CD8-positive, alpha-beta memory T cell (primary cell): ENCODE measurements at regions not wholly inside any gene's neighbourhood (a gene's known extent, or its start where the extent isn't known, plus 50 kb on each side); places are given as distances from the start of the nearest gene placed in this dataset.

Source experiments
- CTCF ChIA-PET: fragments of 350-600 bp; sonication (Branson Sonifier 250); formaldehyde crosslinking; loops from one replicate; lab custom pipeline; 2021; ENCODE audit warnings: antibody characterized with exemption; lab: Charles Lee
- POLR2A ChIA-PET: fragments of 350-600 bp; sonication (Branson Sonifier 250); formaldehyde crosslinking; loops from one replicate; lab custom pipeline; 2021; ENCODE audit warnings: antibody characterized with exemption; lab: Charles Lee
- DNase-seq, 5 donors: peaks; one replicate each; pipeline versions ENCODE4 v3.0.0 to v3.0.0-alpha.2; 2020 to 2022; ENCODE audit warnings: mixed read lengths in 1 of 5
- H3K27ac ChIP-seq: one replicate; pipeline ENCODE4 v1.7.0; 2013; ENCODE audit warnings: low read depth, mild to moderate bottlenecking, low read length, moderate library complexity
- H3K27me3 ChIP-seq: 2 replicates; pipeline ENCODE4 v1.7.0; 2013; ENCODE audit warnings: low read length, mild to moderate bottlenecking; ENCODE audit not compliant: insufficient read depth, poor library complexity, severe bottlenecking
- H3K36me3 ChIP-seq: 2 replicates; pipeline ENCODE4 v1.7.0; 2013; ENCODE audit warnings: mild to moderate bottlenecking, low read length, moderate library complexity; ENCODE audit not compliant: insufficient read depth
- H3K4me1 ChIP-seq: 2 replicates; pipeline ENCODE4 v1.7.0; 2013; ENCODE audit warnings: mild to moderate bottlenecking, low read length, moderate library complexity; ENCODE audit not compliant: insufficient read depth
- H3K4me3 ChIP-seq: 2 replicates; pipeline ENCODE4 v1.7.0; 2013; ENCODE audit warnings: mild to moderate bottlenecking, low read length
- H3K9me3 ChIP-seq: 2 replicates; pipeline ENCODE4 v1.7.0; 2013; ENCODE audit warnings: mild to moderate bottlenecking, low read length
- H3K27ac Mint-ChIP-seq, 8 donors: one replicate each; pipeline ENCODE4 v1.8.0; 2020 to 2021; ENCODE audit warnings: mixed read lengths in 8 of 8, mild to moderate bottlenecking in 6 of 8, inconsistent platforms in 3 of 8, moderate library complexity in 3 of 8
- H3K27me3 Mint-ChIP-seq, 2 donors: one replicate each; pipeline ENCODE4 v1.8.0; 2020 to 2021; ENCODE audit warnings: mixed read lengths in 2 of 2, mild to moderate bottlenecking in 1 of 2, moderate library complexity in 1 of 2
- H3K36me3 Mint-ChIP-seq, 3 donors: one replicate each; pipeline ENCODE4 v1.8.0; 2020 to 2021; ENCODE audit warnings: mixed read lengths in 3 of 3, inconsistent platforms in 1 of 3, mild to moderate bottlenecking in 1 of 3
- H3K4me1 Mint-ChIP-seq, 3 donors: one replicate each; pipeline ENCODE4 v1.8.0; 2020 to 2021; ENCODE audit warnings: mixed read lengths in 3 of 3, inconsistent platforms in 1 of 3, mild to moderate bottlenecking in 1 of 3
- H3K4me3 Mint-ChIP-seq, 7 donors: one replicate each; pipeline ENCODE4 v1.8.0; 2020 to 2021; ENCODE audit warnings: mixed read lengths in 7 of 7, mild to moderate bottlenecking in 6 of 7, moderate library complexity in 4 of 7, inconsistent platforms in 2 of 7
- H3K9me3 Mint-ChIP-seq, 5 donors: one replicate each; pipeline ENCODE4 v1.8.0; 2020 to 2022; ENCODE audit warnings: mixed read lengths in 5 of 5, mild to moderate bottlenecking in 3 of 5, moderate library complexity in 2 of 5, inconsistent platforms in 1 of 5

- no peaks in the 10 kb centered on the region for H3K4me1 ChIP-seq
- H3K9me3 Mint-ChIP-seq: peaks cover 2 to 12% (median 3%) of the 10 kb centered on the region in 5 donors
- no peaks in the 10 kb centered on the region for H3K9me3 ChIP-seq
- DNase-seq: no peak
- ChIA-PET CTCF (no interaction called here), POLR2A (no interaction called here)
- H3K27ac Mint-ChIP-seq: no peak overlapping the region
- H3K4me3 ChIP-seq: no peak overlapping the region
- H3K4me3 Mint-ChIP-seq: no peak overlapping the region
- no peaks in the 10 kb centered on the region for H3K27me3 ChIP-seq
- H3K27me3 Mint-ChIP-seq: no peaks in the 10 kb centered on the region
- no peaks in the 10 kb centered on the region for H3K36me3 ChIP-seq
- H3K36me3 Mint-ChIP-seq: no peaks in the 10 kb centered on the region
- H3K27ac ChIP-seq: no peak overlapping the region
- H3K4me1 Mint-ChIP-seq: no peaks in the 10 kb centered on the region
These were observed 713.0 kb upstream of the MARCKS start for GRCh38 chr6:113144117-113144516.

- Histone ChIP-seq H3K36me3 (no peaks in the 10 kb centered on the region), H3K9me3 (no peaks in the 10 kb centered on the region), H3K4me3 (no peak overlapping the region), H3K4me1 (no peaks in the 10 kb centered on the region), H3K27me3 (no peaks in the 10 kb centered on the region), H3K27ac (no peak overlapping the region)
- Mint-ChIP-seq H3K4me3 (no peak overlapping the region), H3K27ac (no peak overlapping the region), H3K36me3 (no peaks in the 10 kb centered on the region), H3K4me1 (no peaks in the 10 kb centered on the region), H3K27me3 (no peaks in the 10 kb centered on the region), H3K9me3 (peaks cover 3 to 19% (median 5%) of the 10 kb centered on the region in 5 donors)
- DNase-seq: no peak
- ChIA-PET POLR2A (no interaction called here), CTCF (no interaction called here)
These were observed 710.3 kb upstream of the MARCKS start for GRCh38 chr6:113146878-113147277.

- POLR2A ChIA-PET: no interaction called here
- H3K4me1 Mint-ChIP-seq: no peaks in the 10 kb centered on the region
- H3K4me3 Mint-ChIP-seq: no peak overlapping the region
- no peaks in the 10 kb centered on the region for H3K36me3 ChIP-seq
- H3K4me3 ChIP-seq: no peak overlapping the region
- H3K27me3 Mint-ChIP-seq: no peaks in the 10 kb centered on the region
- CTCF ChIA-PET: no interaction called here
- no peak overlapping the region for H3K27ac Mint-ChIP-seq
- no peak overlapping the region for H3K27ac ChIP-seq
- DNase-seq: no peak
- H3K9me3 Mint-ChIP-seq: peaks cover 5 to 19% (median 6%) of the 10 kb centered on the region in 5 donors
- H3K9me3 ChIP-seq: no peaks in the 10 kb centered on the region
- no peaks in the 10 kb centered on the region for H3K27me3 ChIP-seq
- H3K4me1 ChIP-seq: no peaks in the 10 kb centered on the region
- no peaks in the 10 kb centered on the region for H3K36me3 Mint-ChIP-seq
These were observed 709.6 kb upstream of the MARCKS start for GRCh38 chr6:113147544-113147943.

GRCh38 chr6:113148566-113148965 is 708.6 kb upstream of the MARCKS start:
- H3K27ac ChIP-seq: no peak overlapping the region
- H3K4me3 ChIP-seq: no peak overlapping the region
- no peak overlapping the region for H3K4me3 Mint-ChIP-seq
- no peaks in the 10 kb centered on the region for H3K36me3 Mint-ChIP-seq
- H3K9me3 ChIP-seq: no peaks in the 10 kb centered on the region
- no peaks in the 10 kb centered on the region for H3K4me1 Mint-ChIP-seq
- no peaks in the 10 kb centered on the region for H3K27me3 Mint-ChIP-seq
- peaks cover 5 to 19% (median 7%) of the 10 kb centered on the region in 5 donors for H3K9me3 Mint-ChIP-seq
- no peaks in the 10 kb centered on the region for H3K27me3 ChIP-seq
- POLR2A ChIA-PET: no interaction called here
- H3K4me1 ChIP-seq: no peaks in the 10 kb centered on the region
- H3K27ac Mint-ChIP-seq: no peak overlapping the region
- DNase-seq: no peak
- CTCF ChIA-PET: no interaction called here
- no peaks in the 10 kb centered on the region for H3K36me3 ChIP-seq

- DNase-seq: no peak
- Mint-ChIP-seq H3K4me3 (no peak overlapping the region), H3K27me3 (no peaks in the 10 kb centered on the region), H3K36me3 (no peaks in the 10 kb centered on the region), H3K27ac (no peak overlapping the region), H3K9me3 (peaks cover 7 to 23% (median 8%) of the 10 kb centered on the region in 5 donors), H3K4me1 (no peaks in the 10 kb centered on the region)
- Histone ChIP-seq H3K4me3 (no peak overlapping the region), H3K27ac (no peak overlapping the region), H3K36me3 (no peaks in the 10 kb centered on the region), H3K27me3 (no peaks in the 10 kb centered on the region), H3K4me1 (no peaks in the 10 kb centered on the region), H3K9me3 (no peaks in the 10 kb centered on the region)
- POLR2A ChIA-PET: no interaction called here
- CTCF ChIA-PET: no interaction called here
These were observed 707.6 kb upstream of the MARCKS start for GRCh38 chr6:113149511-113149910.

GRCh38 chr6:113160306-113161017 is 696.7 kb upstream of the MARCKS start:
- Mint-ChIP-seq H3K27me3 (no peaks in the 10 kb centered on the region), H3K9me3 (peaks cover 0 to 15% (median 2%) of the 10 kb centered on the region in 5 donors), H3K27ac (no peak overlapping the region), H3K4me3 (no peak overlapping the region), H3K4me1 (no peaks in the 10 kb centered on the region), H3K36me3 (no peaks in the 10 kb centered on the region)
- ChIA-PET CTCF (no interaction called here), POLR2A (no interaction called here)
- H3K4me3 ChIP-seq: no peak overlapping the region
- DNase-seq: no peak
- no peak overlapping the region for H3K27ac ChIP-seq
- no peaks in the 10 kb centered on the region for H3K27me3 ChIP-seq
- no peaks in the 10 kb centered on the region for H3K4me1 ChIP-seq
- H3K36me3 ChIP-seq: no peaks in the 10 kb centered on the region
- no peaks in the 10 kb centered on the region for H3K9me3 ChIP-seq

GRCh38 chr6:113161018-113161315 is 696.2 kb upstream of the MARCKS start:
- Mint-ChIP-seq H3K9me3 (peaks cover 0 to 11% (median 2%) of the 10 kb centered on the region in 5 donors), H3K4me1 (no peaks in the 10 kb centered on the region), H3K27ac (no peak overlapping the region), H3K36me3 (no peaks in the 10 kb centered on the region), H3K27me3 (no peaks in the 10 kb centered on the region), H3K4me3 (no peak overlapping the region)
- no peak overlapping the region for H3K27ac ChIP-seq
- H3K4me3 ChIP-seq: no peak overlapping the region
- DNase-seq: no peak
- ChIA-PET CTCF (no interaction called here), POLR2A (no interaction called here)
- no peaks in the 10 kb centered on the region for H3K9me3 ChIP-seq
- H3K4me1 ChIP-seq: no peaks in the 10 kb centered on the region
- no peaks in the 10 kb centered on the region for H3K36me3 ChIP-seq
- H3K27me3 ChIP-seq: no peaks in the 10 kb centered on the region

GRCh38 chr6:113162739-113163138 is 694.4 kb upstream of the MARCKS start:
- ChIA-PET POLR2A (no interaction called here), CTCF (no interaction called here)
- Histone ChIP-seq H3K27me3 (no peaks in the 10 kb centered on the region), H3K27ac (no peak overlapping the region), H3K4me3 (no peak overlapping the region), H3K4me1 (no peaks in the 10 kb centered on the region), H3K9me3 (no peaks in the 10 kb centered on the region), H3K36me3 (no peaks in the 10 kb centered on the region)
- no peaks in the 10 kb centered on the region for H3K36me3 Mint-ChIP-seq
- no peaks in the 10 kb centered on the region for H3K27me3 Mint-ChIP-seq
- no peak for DNase-seq
- no peaks in the 10 kb centered on the region for H3K4me1 Mint-ChIP-seq
- H3K9me3 Mint-ChIP-seq: peaks cover 0 to 12% (median 2%) of the 10 kb centered on the region in 5 donors
- no peak overlapping the region for H3K4me3 Mint-ChIP-seq
- no peak overlapping the region for H3K27ac Mint-ChIP-seq
